Sigmoid colon (tissue), 4 donors: ENCODE measurements at regions not wholly inside any gene's neighbourhood (a gene's known extent, or its start where the extent isn't known, plus 50 kb on each side); places are given as distances from the start of the nearest gene placed in this dataset.

Experiments
- EP300 ChIP-seq, 4 donors: sonication (generic); formaldehyde crosslinking; IDR thresholded peaks; one replicate each; pipeline ENCODE4 v1.6.1; 2017; ENCODE audit warnings: antibody characterized with exemption in 4 of 4
- TF ChIP-seq, protein P1 (sequence below), 4 experiments: fragments of 450-650 bp in 3 of 4; fragments of 200-600 bp in 1 of 4; IDR thresholded peaks; one replicate each; pipeline ENCODE4 v1.5.1; 2016 to 2019; ENCODE audit warnings: antibody characterized with exemption in 4 of 4, mild to moderate bottlenecking in 3 of 4, moderate library complexity in 2 of 4

DNA sequence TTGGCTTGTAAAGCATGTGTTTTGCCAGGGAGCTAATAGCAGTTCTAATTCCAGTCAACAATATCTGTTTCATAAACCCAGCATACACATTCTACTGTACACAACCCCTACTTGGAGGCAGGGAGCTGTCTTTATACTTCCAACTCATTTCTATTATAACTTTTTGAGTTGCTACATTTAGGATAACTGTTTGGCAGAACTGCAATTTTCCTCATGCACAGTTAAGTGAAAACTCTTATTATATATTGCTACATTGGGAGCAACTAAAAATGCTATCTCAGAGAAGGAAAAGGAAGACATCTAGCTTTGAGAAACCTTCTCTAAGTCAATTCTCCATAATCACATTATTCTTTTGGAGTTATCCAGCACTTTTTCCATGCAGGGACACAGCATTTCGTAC is 480.2 kb downstream of the RPS29 start:
- TF ChIP-seq, protein P1, sequence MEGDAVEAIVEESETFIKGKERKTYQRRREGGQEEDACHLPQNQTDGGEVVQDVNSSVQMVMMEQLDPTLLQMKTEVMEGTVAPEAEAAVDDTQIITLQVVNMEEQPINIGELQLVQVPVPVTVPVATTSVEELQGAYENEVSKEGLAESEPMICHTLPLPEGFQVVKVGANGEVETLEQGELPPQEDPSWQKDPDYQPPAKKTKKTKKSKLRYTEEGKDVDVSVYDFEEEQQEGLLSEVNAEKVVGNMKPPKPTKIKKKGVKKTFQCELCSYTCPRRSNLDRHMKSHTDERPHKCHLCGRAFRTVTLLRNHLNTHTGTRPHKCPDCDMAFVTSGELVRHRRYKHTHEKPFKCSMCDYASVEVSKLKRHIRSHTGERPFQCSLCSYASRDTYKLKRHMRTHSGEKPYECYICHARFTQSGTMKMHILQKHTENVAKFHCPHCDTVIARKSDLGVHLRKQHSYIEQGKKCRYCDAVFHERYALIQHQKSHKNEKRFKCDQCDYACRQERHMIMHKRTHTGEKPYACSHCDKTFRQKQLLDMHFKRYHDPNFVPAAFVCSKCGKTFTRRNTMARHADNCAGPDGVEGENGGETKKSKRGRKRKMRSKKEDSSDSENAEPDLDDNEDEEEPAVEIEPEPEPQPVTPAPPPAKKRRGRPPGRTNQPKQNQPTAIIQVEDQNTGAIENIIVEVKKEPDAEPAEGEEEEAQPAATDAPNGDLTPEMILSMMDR (IDR thresholded peaks at IDR 0.05), result no peak
- no peak for TF ChIP-seq EP300 (IDR thresholded peaks at IDR 0.05)
